Liver (tissue), 8 donors: ENCODE measurements at regions not wholly inside any gene's neighbourhood (a gene's known extent, or its start where the extent isn't known, plus 50 kb on each side); places are given as distances from the start of the nearest gene placed in this dataset.

Source experiments
- DNase-seq: peaks from one replicate; pipeline ENCODE4 v3.0.0-alpha.2; 2017; ENCODE audit warnings: low spot score
- H3K27ac ChIP-seq, 2 donors: one replicate each; pipeline ENCODE4 v1.7.0; 2013; ENCODE audit warnings: inconsistent platforms in 2 of 2, low read length in 2 of 2, control low read depth in 1 of 2, low read depth in 1 of 2, mild to moderate bottlenecking in 1 of 2
- H3K27me3 ChIP-seq, 4 donors: one replicate each; pipeline versions ENCODE4 v1.6.1 to v1.7.0; 2013; ENCODE audit warnings: low read length in 3 of 4, inconsistent platforms in 1 of 4, mild to moderate bottlenecking in 1 of 4, moderate library complexity in 1 of 4; ENCODE audit not compliant: control insufficient read depth in 4 of 4, insufficient read depth in 4 of 4
- H3K36me3 ChIP-seq, 4 donors: one replicate each; pipeline versions ENCODE4 v1.6.1 to v1.7.0; 2013; ENCODE audit warnings: low read length in 3 of 4, mild to moderate bottlenecking in 3 of 4, low read depth in 1 of 4, moderate library complexity in 1 of 4; ENCODE audit not compliant: control insufficient read depth in 4 of 4, insufficient read depth in 3 of 4
- H3K4me1 ChIP-seq, 4 donors: one replicate each; pipeline versions ENCODE4 v1.6.1 to v1.7.0; 2013; ENCODE audit warnings: low read length in 3 of 4, mild to moderate bottlenecking in 3 of 4, moderate library complexity in 1 of 4; ENCODE audit not compliant: control insufficient read depth in 4 of 4, insufficient read depth in 4 of 4
- H3K4me3 ChIP-seq, 3 donors: one replicate each; pipeline versions ENCODE4 v1.6.1 to v1.7.0; 2013; ENCODE audit warnings: low read length in 3 of 3, control low read depth in 1 of 3, low read depth in 1 of 3, mild to moderate bottlenecking in 1 of 3
- H3K9ac ChIP-seq, 2 donors: one replicate each; pipeline ENCODE4 v1.7.0; 2013; ENCODE audit warnings: low read length in 2 of 2, mild to moderate bottlenecking in 2 of 2, moderate library complexity in 2 of 2, control low read depth in 1 of 2, low read depth in 1 of 2
- H3K9me3 ChIP-seq, 4 donors: one replicate each; pipeline versions ENCODE4 v1.6.1 to v1.7.0; 2013; ENCODE audit warnings: low read length in 3 of 4; ENCODE audit not compliant: control insufficient read depth in 4 of 4
- CTCF ChIP-seq: fragments of 150-350 bp; IDR thresholded peaks from 2 replicates; pipeline ENCODE4 v1.5.1; 2017; ENCODE audit warnings: improper control_type of control experiment, low read depth, low read length; ENCODE audit not compliant: missing input control
- EGR1 ChIP-seq, 2 donors: IDR thresholded peaks; 2 replicates each; pipeline ENCODE4 v1.6.1; 2016 to 2018; ENCODE audit warnings: antibody characterized with exemption in 2 of 2, low read depth in 2 of 2
- FOXA1 ChIP-seq: IDR thresholded peaks from 2 replicates; pipeline ENCODE4 v1.6.1; 2016; ENCODE audit warnings: antibody characterized with exemption
- FOXA2 ChIP-seq: IDR thresholded peaks from 2 replicates; pipeline ENCODE4 v1.6.1; 2016; ENCODE audit warnings: antibody characterized with exemption
- GABPA ChIP-seq, 2 donors: IDR thresholded peaks in 1 of 2; conservative IDR thresholded peaks in 1 of 2; 2 replicates each; pipeline ENCODE4 v1.6.1; 2016; ENCODE audit warnings: antibody characterized with exemption in 2 of 2, mild to moderate bottlenecking in 1 of 2, moderate library complexity in 1 of 2
- HNF4A ChIP-seq, 2 donors: conservative IDR thresholded peaks; 2 replicates each; pipeline ENCODE4 v1.6.1; 2016; ENCODE audit warnings: antibody characterized with exemption in 2 of 2, mild to moderate bottlenecking in 2 of 2
- HNF4G ChIP-seq: IDR thresholded peaks from 2 replicates; pipeline ENCODE4 v1.6.1; 2016; ENCODE audit warnings: antibody characterized with exemption
- JUND ChIP-seq, 2 donors: IDR thresholded peaks; 2 replicates each; pipeline ENCODE4 v1.6.1; 2016; ENCODE audit warnings: antibody characterized with exemption in 2 of 2
- NR2F2 ChIP-seq: IDR thresholded peaks from 2 replicates; pipeline ENCODE4 v1.6.1; 2016; ENCODE audit warnings: antibody characterized with exemption
- RAD21 ChIP-seq, 2 donors: IDR thresholded peaks; 2 replicates each; pipeline ENCODE4 v1.6.1; 2016; ENCODE audit warnings: antibody characterized with exemption in 2 of 2, mild to moderate bottlenecking in 2 of 2
- REST ChIP-seq: IDR thresholded peaks from 2 replicates; pipeline ENCODE4 v1.6.1; 2016; ENCODE audit warnings: antibody characterized with exemption, mild to moderate bottlenecking
- RXRA ChIP-seq, 2 donors: IDR thresholded peaks; 2 replicates each; pipeline ENCODE4 v1.6.1; 2017 to 2018; ENCODE audit warnings: antibody characterized with exemption in 2 of 2, mild to moderate bottlenecking in 1 of 2
- SP1 ChIP-seq: IDR thresholded peaks from 2 replicates; pipeline ENCODE4 v1.6.1; 2018; ENCODE audit warnings: antibody characterized with exemption, mild to moderate bottlenecking
- TAF1 ChIP-seq: conservative IDR thresholded peaks from 2 replicates; pipeline ENCODE4 v1.6.1; 2016; ENCODE audit warnings: antibody characterized with exemption, mild to moderate bottlenecking
- WGBS: extraction: QIAGEN DNeasy Blood & Tissue Kit; methylation state at CpG from one replicate; pipeline ENCODE4 v1.1.7; 2013; 5-methylcytosine and 5-hydroxymethylcytosine counted together
- TF ChIP-seq, protein P1 (sequence below): IDR thresholded peaks from 2 replicates; pipeline ENCODE4 v1.6.1; 2016; ENCODE audit warnings: antibody characterized with exemption
- TF ChIP-seq, protein P2 (sequence below): IDR thresholded peaks from 2 replicates; pipeline ENCODE4 v1.6.1; 2016; ENCODE audit warnings: antibody characterized with exemption
- TF ChIP-seq, protein P3 (sequence below): IDR thresholded peaks from 2 replicates; pipeline ENCODE4 v1.6.1; 2016; ENCODE audit warnings: antibody characterized with exemption
- donor health status: healthy.
- donor health status: healthy.
- donor health status: healthy.
- donor health status: healthy.
- donor health status: healthy.

DNA sequence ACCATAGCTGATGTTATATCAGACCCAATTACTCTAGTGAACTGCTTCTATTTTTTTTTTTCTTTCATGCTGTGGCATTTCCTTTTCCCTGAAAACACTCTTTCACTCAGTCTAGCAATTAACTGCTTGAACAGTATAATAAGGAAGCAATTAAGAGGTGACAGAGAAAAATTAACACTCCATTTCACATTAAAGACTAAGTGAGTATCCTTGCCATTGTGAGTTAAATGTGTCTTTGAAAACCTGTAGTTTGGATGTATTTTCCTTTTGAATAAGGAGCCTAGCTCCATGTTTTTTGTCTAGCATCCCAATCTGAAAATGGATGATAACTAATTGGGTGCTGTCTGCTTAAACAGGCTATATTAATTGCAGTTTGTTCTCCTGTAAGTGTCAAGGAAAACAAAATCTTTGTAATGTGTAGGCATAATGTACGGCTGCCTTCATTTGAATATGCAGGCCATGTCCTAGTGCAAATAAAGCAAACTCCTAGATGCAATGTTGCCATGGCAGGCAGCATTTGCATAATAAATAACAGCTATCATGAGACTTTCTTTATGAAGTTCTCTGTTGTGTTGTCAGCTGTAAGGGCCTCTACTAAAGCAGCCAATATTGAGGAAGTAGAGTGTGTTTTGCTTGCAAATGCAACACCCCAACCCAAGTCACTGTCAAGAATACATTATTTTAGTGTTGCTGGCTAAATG is 416.7 kb downstream of the ZIC3 start:
- no peak for TF ChIP-seq EGR1 (IDR thresholded peaks at IDR 0.05; ENCODE audit: low read depth in 2 of 2)
- no peak for TF ChIP-seq TAF1
- TF ChIP-seq GABPA (IDR thresholded peaks at IDR 0.05 in 1 of 2, conservative IDR thresholded peaks at IDR 0.05 in 1 of 2) = no peak
- TF ChIP-seq JUND (IDR thresholded peaks at IDR 0.05) = no peak
- TF ChIP-seq HNF4G = no peak
- TF ChIP-seq HNF4A (conservative IDR thresholded peaks at IDR 0.05) = no peak
- no peak for TF ChIP-seq REST
- no peak for TF ChIP-seq SP1
- TF ChIP-seq, protein P1, sequence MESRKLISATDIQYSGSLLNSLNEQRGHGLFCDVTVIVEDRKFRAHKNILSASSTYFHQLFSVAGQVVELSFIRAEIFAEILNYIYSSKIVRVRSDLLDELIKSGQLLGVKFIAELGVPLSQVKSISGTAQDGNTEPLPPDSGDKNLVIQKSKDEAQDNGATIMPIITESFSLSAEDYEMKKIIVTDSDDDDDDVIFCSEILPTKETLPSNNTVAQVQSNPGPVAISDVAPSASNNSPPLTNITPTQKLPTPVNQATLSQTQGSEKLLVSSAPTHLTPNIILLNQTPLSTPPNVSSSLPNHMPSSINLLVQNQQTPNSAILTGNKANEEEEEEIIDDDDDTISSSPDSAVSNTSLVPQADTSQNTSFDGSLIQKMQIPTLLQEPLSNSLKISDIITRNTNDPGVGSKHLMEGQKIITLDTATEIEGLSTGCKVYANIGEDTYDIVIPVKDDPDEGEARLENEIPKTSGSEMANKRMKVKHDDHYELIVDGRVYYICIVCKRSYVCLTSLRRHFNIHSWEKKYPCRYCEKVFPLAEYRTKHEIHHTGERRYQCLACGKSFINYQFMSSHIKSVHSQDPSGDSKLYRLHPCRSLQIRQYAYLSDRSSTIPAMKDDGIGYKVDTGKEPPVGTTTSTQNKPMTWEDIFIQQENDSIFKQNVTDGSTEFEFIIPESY = no peak
- no peak for TF ChIP-seq RXRA (IDR thresholded peaks at IDR 0.05)
- TF ChIP-seq FOXA1 = no peak
- no peak for TF ChIP-seq CTCF
- TF ChIP-seq NR2F2 = no peak
- TF ChIP-seq, protein P2, sequence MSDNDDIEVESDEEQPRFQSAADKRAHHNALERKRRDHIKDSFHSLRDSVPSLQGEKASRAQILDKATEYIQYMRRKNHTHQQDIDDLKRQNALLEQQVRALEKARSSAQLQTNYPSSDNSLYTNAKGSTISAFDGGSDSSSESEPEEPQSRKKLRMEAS = no peak
- TF ChIP-seq, protein P3, sequence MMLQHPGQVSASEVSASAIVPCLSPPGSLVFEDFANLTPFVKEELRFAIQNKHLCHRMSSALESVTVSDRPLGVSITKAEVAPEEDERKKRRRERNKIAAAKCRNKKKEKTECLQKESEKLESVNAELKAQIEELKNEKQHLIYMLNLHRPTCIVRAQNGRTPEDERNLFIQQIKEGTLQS = no peak
- no peak for TF ChIP-seq RAD21 (IDR thresholded peaks at IDR 0.05)
- TF ChIP-seq FOXA2 = no peak
- H3K27me3 ChIP-seq = peaks cover 0 to 3% (median 0%) of the 10 kb centered on the region in 4 donors
- no peak overlapping the region for H3K27ac ChIP-seq
- H3K36me3 ChIP-seq = no peaks in the 10 kb centered on the region
- no peaks in the 10 kb centered on the region for H3K9me3 ChIP-seq
- 53% methylated on average over 1 of the region's 1 CpG for WGBS
- no peaks in the 10 kb centered on the region for H3K4me1 ChIP-seq
- no peak overlapping the region for H3K9ac ChIP-seq
- no peak overlapping the region for H3K4me3 ChIP-seq
- no peak for DNase-seq
